Ishikawa (cell line): ENCODE measurements at regions not wholly inside any gene's neighbourhood (a gene's known extent, or its start where the extent isn't known, plus 50 kb on each side); places are given as distances from the start of the nearest gene placed in this dataset.

ENCODE experiments used
- CEBPB ChIP-seq: IDR thresholded peaks from 2 replicates; pipeline ENCODE4 v1.6.1; 2012
- CREB1 ChIP-seq: IDR thresholded peaks from 2 replicates; pipeline ENCODE4 v1.6.1; 2012; ENCODE audit warnings: low read depth
- EP300 ChIP-seq: IDR thresholded peaks from 2 replicates; pipeline ENCODE4 v1.6.1; 2012; ENCODE audit warnings: borderline replicate concordance
- RAD21 ChIP-seq: IDR thresholded peaks from 2 replicates; pipeline ENCODE4 v1.6.1; 2012; ENCODE audit warnings: low read depth
- TAF1 ChIP-seq: IDR thresholded peaks from 2 replicates; pipeline ENCODE4 v1.6.1; 2012; ENCODE audit warnings: low read depth, mild to moderate bottlenecking
- TCF12 ChIP-seq: IDR thresholded peaks from 2 replicates; pipeline ENCODE4 v1.6.1; 2012; ENCODE audit warnings: low read depth
- TEAD4 ChIP-seq: IDR thresholded peaks from 2 replicates; pipeline ENCODE4 v1.6.1; 2012
- YY1 ChIP-seq: IDR thresholded peaks from 2 replicates; pipeline ENCODE4 v1.6.1; 2012; ENCODE audit warnings: low read depth
- TF ChIP-seq, protein P1 (sequence below): IDR thresholded peaks from 2 replicates; pipeline ENCODE4 v1.6.1; 2012; ENCODE audit warnings: low read depth, mild to moderate bottlenecking
- TF ChIP-seq, protein P2 (sequence below): IDR thresholded peaks from 2 replicates; pipeline ENCODE4 v1.6.1; 2012
- TF ChIP-seq, protein P3 (sequence below): IDR thresholded peaks from 2 replicates; pipeline ENCODE4 v1.6.1; 2012

DNA sequence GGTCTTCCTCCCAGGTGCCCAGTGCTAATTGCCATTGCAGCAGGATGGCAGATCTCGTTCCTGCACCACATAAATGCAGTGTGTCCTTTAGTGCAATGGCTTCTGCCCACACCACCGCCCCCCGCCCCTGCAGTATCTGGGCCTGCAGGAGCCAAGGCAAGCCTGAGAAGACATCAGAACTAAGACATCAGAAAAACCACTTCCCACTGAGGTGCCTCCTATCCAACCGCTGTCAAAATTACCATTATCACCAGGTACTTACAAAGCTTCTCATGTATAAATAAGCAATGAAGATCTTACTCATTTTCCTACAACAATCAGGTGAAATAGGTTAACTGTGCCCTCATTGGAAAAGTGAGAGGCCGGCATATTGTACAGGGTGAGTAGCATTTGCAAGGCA, 228.8 kb downstream of the FBXO15 start:
- TF ChIP-seq EP300 = no peak
- TF ChIP-seq, protein P1, sequence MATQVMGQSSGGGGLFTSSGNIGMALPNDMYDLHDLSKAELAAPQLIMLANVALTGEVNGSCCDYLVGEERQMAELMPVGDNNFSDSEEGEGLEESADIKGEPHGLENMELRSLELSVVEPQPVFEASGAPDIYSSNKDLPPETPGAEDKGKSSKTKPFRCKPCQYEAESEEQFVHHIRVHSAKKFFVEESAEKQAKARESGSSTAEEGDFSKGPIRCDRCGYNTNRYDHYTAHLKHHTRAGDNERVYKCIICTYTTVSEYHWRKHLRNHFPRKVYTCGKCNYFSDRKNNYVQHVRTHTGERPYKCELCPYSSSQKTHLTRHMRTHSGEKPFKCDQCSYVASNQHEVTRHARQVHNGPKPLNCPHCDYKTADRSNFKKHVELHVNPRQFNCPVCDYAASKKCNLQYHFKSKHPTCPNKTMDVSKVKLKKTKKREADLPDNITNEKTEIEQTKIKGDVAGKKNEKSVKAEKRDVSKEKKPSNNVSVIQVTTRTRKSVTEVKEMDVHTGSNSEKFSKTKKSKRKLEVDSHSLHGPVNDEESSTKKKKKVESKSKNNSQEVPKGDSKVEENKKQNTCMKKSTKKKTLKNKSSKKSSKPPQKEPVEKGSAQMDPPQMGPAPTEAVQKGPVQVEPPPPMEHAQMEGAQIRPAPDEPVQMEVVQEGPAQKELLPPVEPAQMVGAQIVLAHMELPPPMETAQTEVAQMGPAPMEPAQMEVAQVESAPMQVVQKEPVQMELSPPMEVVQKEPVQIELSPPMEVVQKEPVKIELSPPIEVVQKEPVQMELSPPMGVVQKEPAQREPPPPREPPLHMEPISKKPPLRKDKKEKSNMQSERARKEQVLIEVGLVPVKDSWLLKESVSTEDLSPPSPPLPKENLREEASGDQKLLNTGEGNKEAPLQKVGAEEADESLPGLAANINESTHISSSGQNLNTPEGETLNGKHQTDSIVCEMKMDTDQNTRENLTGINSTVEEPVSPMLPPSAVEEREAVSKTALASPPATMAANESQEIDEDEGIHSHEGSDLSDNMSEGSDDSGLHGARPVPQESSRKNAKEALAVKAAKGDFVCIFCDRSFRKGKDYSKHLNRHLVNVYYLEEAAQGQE = no peak
- no peak for TF ChIP-seq YY1
- TF ChIP-seq, protein P2, sequence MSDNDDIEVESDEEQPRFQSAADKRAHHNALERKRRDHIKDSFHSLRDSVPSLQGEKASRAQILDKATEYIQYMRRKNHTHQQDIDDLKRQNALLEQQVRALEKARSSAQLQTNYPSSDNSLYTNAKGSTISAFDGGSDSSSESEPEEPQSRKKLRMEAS = no peak
- TF ChIP-seq RAD21 = no peak
- no peak for TF ChIP-seq TEAD4
- TF ChIP-seq, protein P3, sequence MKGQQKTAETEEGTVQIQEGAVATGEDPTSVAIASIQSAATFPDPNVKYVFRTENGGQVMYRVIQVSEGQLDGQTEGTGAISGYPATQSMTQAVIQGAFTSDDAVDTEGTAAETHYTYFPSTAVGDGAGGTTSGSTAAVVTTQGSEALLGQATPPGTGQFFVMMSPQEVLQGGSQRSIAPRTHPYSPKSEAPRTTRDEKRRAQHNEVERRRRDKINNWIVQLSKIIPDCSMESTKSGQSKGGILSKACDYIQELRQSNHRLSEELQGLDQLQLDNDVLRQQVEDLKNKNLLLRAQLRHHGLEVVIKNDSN = no peak
- no peak for TF ChIP-seq CEBPB
- TF ChIP-seq CREB1 = no peak
- TF ChIP-seq TAF1 = no peak
- TF ChIP-seq TCF12 = no peak
